HG02840 (cell line): ENCODE measurements at regions not wholly inside any gene's neighbourhood (a gene's known extent, or its start where the extent isn't known, plus 50 kb on each side); places are given as distances from the start of the nearest gene placed in this dataset.

Source experiments
- ATAC-seq: cut with Tn5 transposase; IDR thresholded peaks from one replicate; pipeline ENCODE4 v1.9.1; 2021; ENCODE audit warnings: mild to moderate bottlenecking, moderate library complexity, moderate number of reproducible peaks; ENCODE audit not compliant: unreplicated experiment, low FRiP score

GRCh38 chr18:37684590-37684989 is 119.0 kb upstream of the CELF4 start:
- ATAC-seq, result no peak

- ATAC-seq, result no peak
These were observed 118.6 kb upstream of the CELF4 start for GRCh38 chr18:37684183-37684582.

GRCh38 chr18:37680911-37681310 is 115.3 kb upstream of the CELF4 start:
- no peak for ATAC-seq

GRCh38 chr18:37676276-37676675 is 110.7 kb upstream of the CELF4 start:
- ATAC-seq, result no peak

GRCh38 chr18:37675699-37676098 is 110.1 kb upstream of the CELF4 start:
- ATAC-seq, result no peak

GRCh38 chr18:37674570-37674969 is 109.0 kb upstream of the CELF4 start:
- no peak for ATAC-seq

- ATAC-seq, result no peak
These were observed 108.1 kb upstream of the CELF4 start for GRCh38 chr18:37673671-37674070.

- ATAC-seq, result no peak
These were observed 107.5 kb upstream of the CELF4 start for GRCh38 chr18:37672932-37673595.

- no peak for ATAC-seq
These were observed 106.4 kb upstream of the CELF4 start for GRCh38 chr18:37672001-37672400.

GRCh38 chr18:37671530-37671929 is 105.9 kb upstream of the CELF4 start:
- no peak for ATAC-seq

- ATAC-seq, result no peak
These were observed 105.5 kb upstream of the CELF4 start for GRCh38 chr18:37671119-37671518.

- no peak for ATAC-seq
These were observed 104.5 kb upstream of the CELF4 start for GRCh38 chr18:37669991-37670534.

- ATAC-seq, result no peak
These were observed 103.6 kb upstream of the CELF4 start for GRCh38 chr18:37668971-37669747.

- no peak for ATAC-seq
These were observed 102.2 kb upstream of the CELF4 start for GRCh38 chr18:37667836-37668235.

- no peak for ATAC-seq
These were observed 101.4 kb upstream of the CELF4 start for GRCh38 chr18:37666991-37667390.

- ATAC-seq, result no peak
These were observed 100.9 kb upstream of the CELF4 start for GRCh38 chr18:37666451-37666850.

GRCh38 chr18:37665346-37665745 is 99.7 kb upstream of the CELF4 start:
- no peak for ATAC-seq

GRCh38 chr18:37663446-37663845 is 97.8 kb upstream of the CELF4 start:
- no peak for ATAC-seq

- ATAC-seq, result no peak
These were observed 97.1 kb upstream of the CELF4 start for GRCh38 chr18:37662546-37663339.

- no peak for ATAC-seq
These were observed 96.5 kb upstream of the CELF4 start for GRCh38 chr18:37662099-37662498.

GRCh38 chr18:37661478-37661877 is 95.9 kb upstream of the CELF4 start:
- no peak for ATAC-seq
